Common myeloid progenitor, CD34-positive (primary cell): ENCODE measurements at regions not wholly inside any gene's neighbourhood (a gene's known extent, or its start where the extent isn't known, plus 50 kb on each side); places are given as distances from the start of the nearest gene placed in this dataset.

ENCODE experiments used
- CTCF ChIA-PET: fragments of 350-600 bp; sonication (Branson Sonifier 250); formaldehyde crosslinking; loops from one replicate; lab custom pipeline; 2021; ENCODE audit warnings: antibody characterized with exemption; lab: Charles Lee
- POLR2A ChIA-PET: fragments of 350-600 bp; sonication (Branson Sonifier 250); formaldehyde crosslinking; loops from one replicate; lab custom pipeline; 2021; ENCODE audit warnings: antibody characterized with exemption; lab: Charles Lee
- DNase-seq, 3 donors: peaks; one replicate each; pipeline versions ENCODE4 v3.0.0 to v3.0.0-alpha.2; 2013
- H3K27ac ChIP-seq, 2 experiments: 1 replicate in 1 of 2; 2 replicates in 1 of 2; pipeline ENCODE4 v1.7.0; 2013; ENCODE audit warnings: inconsistent platforms in 2 of 2, low read length in 2 of 2, mild to moderate bottlenecking in 2 of 2, low read depth in 1 of 2, moderate library complexity in 1 of 2; ENCODE audit not compliant: severe bottlenecking in 2 of 2, insufficient read depth in 1 of 2, poor library complexity in 1 of 2
- H3K27me3 ChIP-seq, 5 experiments: replicated peaks in 2 of 5; 1 replicate in 3 of 5; 2 replicates in 2 of 5; pipeline versions ENCODE4 v1.6.1 to v1.7.0; 2013; ENCODE audit warnings: low read length in 4 of 5, mild to moderate bottlenecking in 2 of 5, moderate library complexity in 2 of 5, inconsistent platforms in 1 of 5; ENCODE audit not compliant: insufficient read depth in 5 of 5, control insufficient read depth in 4 of 5
- H3K36me3 ChIP-seq, 4 experiments: 1 replicate in 2 of 4; 2 replicates in 2 of 4; pipeline versions ENCODE4 v1.6.1 to v1.7.0; 2013; ENCODE audit warnings: low read length in 3 of 4, control low read depth in 1 of 4, mild to moderate bottlenecking in 1 of 4; ENCODE audit not compliant: control insufficient read depth in 4 of 4, insufficient read depth in 4 of 4
- H3K4me1 ChIP-seq, 4 experiments: 1 replicate in 3 of 4; 2 replicates in 1 of 4; pipeline versions ENCODE4 v1.6.1 to v1.7.1; 2013; ENCODE audit warnings: low read length in 3 of 4, mild to moderate bottlenecking in 3 of 4, control low read depth in 1 of 4, inconsistent platforms in 1 of 4, moderate library complexity in 1 of 4; ENCODE audit not compliant: control insufficient read depth in 4 of 4, insufficient read depth in 4 of 4; ENCODE audit errors: control extremely low read depth in 1 of 4
- H3K4me3 ChIP-seq, 7 experiments: 1 replicate in 4 of 7; 2 replicates in 3 of 7; pipeline versions ENCODE4 v1.5.1 to v1.7.0; 2013; ENCODE audit warnings: mild to moderate bottlenecking in 7 of 7, low read length in 6 of 7, moderate library complexity in 6 of 7, inconsistent platforms in 2 of 7, low read depth in 2 of 7, control low read depth in 1 of 7; ENCODE audit not compliant: insufficient read depth in 4 of 7, control insufficient read depth in 1 of 7; ENCODE audit errors: extremely low read depth in 1 of 7
- H3K9me3 ChIP-seq, 5 experiments: 1 replicate in 4 of 5; 2 replicates in 1 of 5; pipeline versions ENCODE4 v1.6.1 to v1.7.1; 2013; ENCODE audit warnings: low read length in 4 of 5, mild to moderate bottlenecking in 2 of 5, inconsistent platforms in 1 of 5, low read depth in 1 of 5, moderate library complexity in 1 of 5; ENCODE audit not compliant: control insufficient read depth in 4 of 5, insufficient read depth in 2 of 5; ENCODE audit errors: control extremely low read depth in 1 of 5
- WGBS: methylation state at CpG from one replicate; pipeline ENCODE4 v1.1.5; 2013; ENCODE audit not compliant: insufficient coverage; 5-methylcytosine and 5-hydroxymethylcytosine counted together

DNA sequence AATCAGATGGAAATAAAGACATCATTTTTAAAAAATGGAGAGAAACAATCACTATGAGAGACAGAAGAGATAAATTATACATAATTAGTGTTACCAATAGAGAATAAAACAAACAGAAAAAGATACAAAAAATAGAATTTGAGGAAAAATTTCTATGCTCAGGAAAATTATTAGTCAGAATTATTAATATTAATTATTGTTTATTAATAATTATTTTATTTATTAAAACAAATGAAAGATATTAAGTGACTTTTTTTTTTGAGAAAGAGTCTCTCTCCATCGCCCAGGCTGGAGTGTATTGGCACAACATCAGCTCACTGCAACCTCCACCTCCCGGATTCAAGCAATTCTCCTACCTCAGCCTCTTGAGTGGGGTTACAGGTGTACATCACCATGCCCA, 299.8 kb upstream of the NR5A2 start:
- H3K4me1 ChIP-seq: no peaks in the 10 kb centered on the region
- POLR2A ChIA-PET: no interaction called here
- CTCF ChIA-PET: no interaction called here
- no peaks in the 10 kb centered on the region for H3K27me3 ChIP-seq
- no peaks in the 10 kb centered on the region for H3K36me3 ChIP-seq
- no peak for DNase-seq
- WGBS: no CpG with 5 or more reads among the region's 2 CpGs
- no peaks in the 10 kb centered on the region for H3K9me3 ChIP-seq
- H3K27ac ChIP-seq: no peak overlapping the region
- H3K4me3 ChIP-seq: no peak overlapping the region

DNA sequence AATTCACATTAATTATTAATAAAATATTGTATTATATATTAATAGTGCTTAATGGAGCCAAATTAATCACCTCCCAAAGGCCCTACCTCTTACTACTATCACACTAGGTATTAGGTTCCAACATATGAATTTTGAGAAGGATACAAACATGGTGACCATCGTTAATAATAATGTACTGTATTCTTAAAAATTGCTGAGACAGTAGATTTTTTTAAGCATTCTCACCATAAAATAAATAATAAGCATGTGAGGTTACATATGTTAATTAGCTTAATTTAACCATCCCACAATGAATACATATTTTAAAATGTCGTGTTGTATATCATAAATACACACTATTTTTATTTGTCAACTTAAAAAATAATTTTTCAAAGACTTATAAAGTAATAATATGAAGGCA, 299.2 kb upstream of the NR5A2 start:
- Histone ChIP-seq H3K9me3 (no peaks in the 10 kb centered on the region), H3K4me1 (no peaks in the 10 kb centered on the region), H3K36me3 (no peaks in the 10 kb centered on the region), H3K27ac (no peak overlapping the region), H3K4me3 (no peak overlapping the region), H3K27me3 (no peaks in the 10 kb centered on the region)
- DNase-seq: no peak
- POLR2A ChIA-PET: no interaction called here
- WGBS: no CpG with 5 or more reads among the region's 2 CpGs
- CTCF ChIA-PET: no interaction called here

DNA sequence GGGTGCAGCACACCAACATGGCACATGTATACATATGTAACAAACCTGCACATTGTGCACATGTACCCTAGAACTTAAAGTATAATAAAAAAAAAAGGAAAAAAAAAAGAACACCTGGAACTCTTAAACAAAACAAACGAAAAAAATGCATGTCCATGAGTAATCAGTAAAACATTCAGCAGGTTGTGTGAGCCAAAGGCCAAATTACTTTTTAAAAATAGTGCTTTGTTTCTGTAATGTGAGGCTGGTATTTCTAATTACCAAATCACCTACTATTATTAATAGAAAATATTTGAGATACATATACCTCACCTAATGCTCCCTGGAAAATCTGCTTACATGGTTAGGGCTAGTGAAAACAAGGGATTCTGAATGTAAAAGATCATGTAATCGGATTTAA, 294.4 kb upstream of the NR5A2 start:
- Histone ChIP-seq H3K27me3 (no peaks in the 10 kb centered on the region), H3K4me1 (peaks cover 0 to 2% (median 0%) of the 10 kb centered on the region in 4 experiments), H3K4me3 (no peak overlapping the region), H3K36me3 (no peaks in the 10 kb centered on the region), H3K9me3 (no peaks in the 10 kb centered on the region), H3K27ac (no peak overlapping the region)
- CTCF ChIA-PET: no interaction called here
- WGBS: no CpG with 5 or more reads among the region's 2 CpGs
- no peak for DNase-seq
- POLR2A ChIA-PET: no interaction called here

DNA sequence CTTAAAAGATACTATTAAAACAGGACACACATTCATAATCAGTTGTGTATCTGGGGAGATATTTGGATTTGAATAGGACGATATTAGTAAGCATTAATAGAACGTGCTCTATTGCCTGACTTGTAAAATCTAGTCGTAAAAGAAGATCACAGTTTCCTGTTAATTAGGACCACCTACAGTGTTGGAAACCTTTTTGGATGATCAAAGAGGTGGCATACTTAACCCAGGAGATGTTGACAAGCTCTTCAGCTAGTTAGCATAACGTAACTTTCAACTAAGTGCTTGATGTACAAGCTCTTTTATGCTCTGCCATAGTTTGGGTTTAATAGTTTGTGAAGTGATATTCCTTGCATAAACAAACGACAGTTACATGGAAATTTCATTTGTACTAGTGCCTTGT, 293.3 kb upstream of the NR5A2 start:
- CTCF ChIA-PET: no interaction called here
- no peak for DNase-seq
- WGBS: 70% methylated on average over 4 of the region's 5 CpGs

DNA sequence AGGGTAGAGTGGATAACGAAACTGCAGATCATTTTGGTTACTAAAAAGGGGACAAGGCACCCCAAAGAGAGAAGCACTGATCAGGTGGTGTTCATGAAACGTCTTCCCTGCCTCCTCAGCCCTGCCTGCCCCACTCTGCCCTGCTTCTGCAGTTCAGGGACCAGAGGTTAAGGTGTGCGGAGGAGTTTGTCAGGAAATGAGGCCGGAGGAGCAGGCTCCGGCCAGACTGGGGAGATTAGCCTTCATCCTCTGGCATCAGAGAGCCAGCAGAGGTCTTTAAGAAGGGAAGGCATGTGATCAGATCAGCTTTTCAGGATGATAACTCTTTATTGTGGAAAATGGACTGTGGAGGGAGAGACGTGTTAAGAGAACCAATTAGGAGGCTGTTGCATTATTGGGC, 291.9 kb upstream of the NR5A2 start:
- WGBS: 93% methylated on average over 4 of the region's 6 CpGs
- no peak overlapping the region for H3K27ac ChIP-seq
- CTCF ChIA-PET: no interaction called here
- H3K36me3 ChIP-seq: no peaks in the 10 kb centered on the region
- DNase-seq: no peak
- H3K4me3 ChIP-seq: no peak overlapping the region
- POLR2A ChIA-PET: interaction anchor here (0.5 kb wide), 1 partner anchor 158 kb away, joined by 3 read pairs; no protein-coding TSS in a partner anchor
- H3K27me3 ChIP-seq: no peaks in the 10 kb centered on the region
- H3K4me1 ChIP-seq: peaks cover 0 to 2% (median 0%) of the 10 kb centered on the region in 4 experiments
- no peaks in the 10 kb centered on the region for H3K9me3 ChIP-seq

More for the DNA sequence above, 293.3 kb upstream of the NR5A2 start:
- no peaks in the 10 kb centered on the region for H3K9me3 ChIP-seq
- H3K27me3 ChIP-seq: no peaks in the 10 kb centered on the region
- POLR2A ChIA-PET: interaction anchor here (0.7 kb wide), 1 partner anchor 313 kb away, joined by 3 read pairs; no protein-coding TSS in a partner anchor
- no peaks in the 10 kb centered on the region for H3K36me3 ChIP-seq
- H3K4me1 ChIP-seq: peaks cover 0 to 2% (median 0%) of the 10 kb centered on the region in 4 experiments
- H3K4me3 ChIP-seq: no peak overlapping the region
- H3K27ac ChIP-seq: no peak overlapping the region

DNA sequence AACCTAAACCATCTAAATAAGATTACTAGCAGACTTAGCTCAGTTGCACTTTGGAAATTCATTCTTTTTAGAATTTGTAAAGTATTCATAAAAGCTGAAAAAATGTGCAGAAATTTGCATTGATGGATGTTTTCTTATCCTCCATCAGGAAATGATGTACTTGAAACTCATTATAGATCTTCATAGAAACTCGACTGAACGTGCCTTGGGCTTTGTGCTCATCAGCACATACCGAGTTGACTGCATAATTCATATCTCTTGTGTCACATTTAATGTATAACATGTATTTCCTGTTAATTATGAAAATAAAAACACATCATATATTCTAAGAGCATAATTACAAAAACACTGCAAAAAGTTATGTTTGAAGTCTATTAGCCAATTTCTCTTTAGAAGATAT, 290.9 kb upstream of the NR5A2 start:
- ChIA-PET CTCF (no interaction called here), POLR2A (no interaction called here)
- Histone ChIP-seq H3K27me3 (no peaks in the 10 kb centered on the region), H3K27ac (no peak overlapping the region), H3K36me3 (no peaks in the 10 kb centered on the region), H3K4me1 (peaks cover 0 to 2% (median 0%) of the 10 kb centered on the region in 4 experiments), H3K4me3 (no peak overlapping the region), H3K9me3 (no peaks in the 10 kb centered on the region)
- no peak for DNase-seq
- no CpG with 5 or more reads among the region's 3 CpGs for WGBS

DNA sequence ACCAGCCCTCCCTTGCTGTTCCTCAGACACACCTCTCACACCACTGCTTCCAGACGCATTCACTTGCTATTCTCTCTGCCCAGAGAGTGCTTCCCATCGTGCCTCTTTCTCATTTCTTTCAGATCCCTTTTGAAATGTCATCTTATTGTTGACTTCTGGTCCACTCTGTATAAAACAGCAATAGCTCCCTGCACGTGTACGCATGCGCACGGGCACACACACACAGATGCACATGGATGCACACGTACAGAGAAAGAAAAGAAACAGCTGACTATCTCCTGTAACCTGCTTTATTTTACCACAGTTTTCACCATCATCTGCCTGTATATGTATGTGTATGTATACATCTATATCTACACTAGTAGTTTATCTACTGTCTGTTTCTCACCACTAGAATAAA, 285.9 kb upstream of the NR5A2 start:
- POLR2A ChIA-PET: no interaction called here
- no peak overlapping the region for H3K27ac ChIP-seq
- H3K4me1 ChIP-seq: peaks cover 0 to 10% (median 0%) of the 10 kb centered on the region in 4 experiments
- no peaks in the 10 kb centered on the region for H3K27me3 ChIP-seq
- H3K9me3 ChIP-seq: no peaks in the 10 kb centered on the region
- H3K36me3 ChIP-seq: no peaks in the 10 kb centered on the region
- H3K4me3 ChIP-seq: no peak overlapping the region
- DNase-seq: no peak
- CTCF ChIA-PET: no interaction called here
- WGBS: 76% methylated on average over 5 of the region's 7 CpGs
